Smooth muscle cell (in vitro differentiated cells): ENCODE measurements at regions not wholly inside any gene's neighbourhood (a gene's known extent, or its start where the extent isn't known, plus 50 kb on each side); places are given as distances from the start of the nearest gene placed in this dataset.

Experiments used
- DNase-seq: peaks from one replicate; lab custom pipeline; 2025; ENCODE audit not compliant: unreplicated experiment; lab: John Stamatoyannopoulos, UW
- H2AFZ ChIP-seq: fragments of 200-600 bp; sonication (generic); 2 replicates; pipeline ENCODE4 v1.6.0; 2016; ENCODE audit warnings: antibody characterized with exemption, low read depth, mild to moderate bottlenecking
- H3F3A ChIP-seq: fragments of 200-600 bp; sonication (generic); 2 replicates; pipeline ENCODE4 v1.6.0; 2017; ENCODE audit warnings: antibody characterized with exemption, low read depth
- H3K27ac ChIP-seq: fragments of 200-600 bp; sonication (generic); 2 replicates; pipeline ENCODE4 v1.5.1; 2016; ENCODE audit warnings: low read depth, mild to moderate bottlenecking
- H3K27me3 ChIP-seq: fragments of 200-600 bp; sonication (generic); 2 replicates; pipeline ENCODE4 v1.6.1; 2016; ENCODE audit warnings: low read depth, mild to moderate bottlenecking
- H3K36me3 ChIP-seq: fragments of 200-600 bp; sonication (generic); 2 replicates; pipeline ENCODE4 v1.5.1; 2016; ENCODE audit warnings: low read depth
- H3K4me1 ChIP-seq: fragments of 200-600 bp; sonication (generic); 2 replicates; pipeline ENCODE4 v1.5.1; 2016; ENCODE audit warnings: low read depth
- H3K4me2 ChIP-seq: fragments of 200-600 bp; sonication (generic); 2 replicates; pipeline ENCODE4 v1.6.0; 2016; ENCODE audit warnings: mild to moderate bottlenecking
- H3K4me3 ChIP-seq: fragments of 200-600 bp; sonication (generic); 2 replicates; pipeline ENCODE4 v1.5.1; 2016; ENCODE audit warnings: mild to moderate bottlenecking
- H3K79me2 ChIP-seq: fragments of 200-600 bp; sonication (generic); 2 replicates; pipeline ENCODE4 v1.6.0; 2016; ENCODE audit warnings: low read depth, mild to moderate bottlenecking
- H3K9ac ChIP-seq: fragments of 200-600 bp; sonication (generic); 2 replicates; pipeline ENCODE4 v1.6.0; 2016; ENCODE audit warnings: low read depth
- H3K9me3 ChIP-seq: fragments of 200-600 bp; sonication (generic); replicated peaks from 2 replicates; pipeline ENCODE4 v1.5.1; 2016; ENCODE audit warnings: low read depth
- H4K20me1 ChIP-seq: fragments of 200-600 bp; sonication (generic); 2 replicates; pipeline ENCODE4 v1.6.0; 2016; ENCODE audit warnings: low read depth
- WGBS: methylation state at CpG from one replicate; pipeline ENCODE4 v1.1.7; 2016; ENCODE audit warnings: low lambda C conversion rate; 5-methylcytosine and 5-hydroxymethylcytosine counted together
- TF ChIP-seq, protein P1 (sequence below): fragments of 200-600 bp; sonication (generic); IDR thresholded peaks from 2 replicates; pipeline ENCODE4 v1.5.1; 2017; ENCODE audit warnings: borderline replicate concordance, mild to moderate bottlenecking, antibody characterized with exemption; ENCODE audit not compliant: insufficient read depth, poor library complexity, severe bottlenecking

DNA sequence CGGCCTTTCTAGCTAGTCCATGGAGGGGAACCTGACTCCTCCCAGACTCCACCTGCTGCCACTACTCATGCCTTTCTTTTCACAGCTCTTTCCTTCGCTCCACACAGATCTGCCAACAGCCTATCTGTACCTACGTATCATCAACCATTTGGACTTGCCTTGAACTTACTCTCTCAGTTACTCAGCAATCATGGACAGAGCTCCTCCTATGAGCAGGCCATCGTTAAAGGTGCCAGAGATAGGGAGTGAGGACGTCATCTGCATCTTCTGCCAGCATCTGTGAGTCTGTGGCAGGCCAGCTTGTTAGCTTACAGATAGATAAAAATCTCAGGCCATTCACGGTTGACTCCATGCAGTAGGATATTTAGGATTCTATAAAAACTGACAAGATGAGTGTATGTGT lies 162.9 kb upstream of the ZBED5 start:
- DNase-seq = no peak
- 42% methylated on average over 6 of the region's 6 CpGs for WGBS
- TF ChIP-seq, protein P1, sequence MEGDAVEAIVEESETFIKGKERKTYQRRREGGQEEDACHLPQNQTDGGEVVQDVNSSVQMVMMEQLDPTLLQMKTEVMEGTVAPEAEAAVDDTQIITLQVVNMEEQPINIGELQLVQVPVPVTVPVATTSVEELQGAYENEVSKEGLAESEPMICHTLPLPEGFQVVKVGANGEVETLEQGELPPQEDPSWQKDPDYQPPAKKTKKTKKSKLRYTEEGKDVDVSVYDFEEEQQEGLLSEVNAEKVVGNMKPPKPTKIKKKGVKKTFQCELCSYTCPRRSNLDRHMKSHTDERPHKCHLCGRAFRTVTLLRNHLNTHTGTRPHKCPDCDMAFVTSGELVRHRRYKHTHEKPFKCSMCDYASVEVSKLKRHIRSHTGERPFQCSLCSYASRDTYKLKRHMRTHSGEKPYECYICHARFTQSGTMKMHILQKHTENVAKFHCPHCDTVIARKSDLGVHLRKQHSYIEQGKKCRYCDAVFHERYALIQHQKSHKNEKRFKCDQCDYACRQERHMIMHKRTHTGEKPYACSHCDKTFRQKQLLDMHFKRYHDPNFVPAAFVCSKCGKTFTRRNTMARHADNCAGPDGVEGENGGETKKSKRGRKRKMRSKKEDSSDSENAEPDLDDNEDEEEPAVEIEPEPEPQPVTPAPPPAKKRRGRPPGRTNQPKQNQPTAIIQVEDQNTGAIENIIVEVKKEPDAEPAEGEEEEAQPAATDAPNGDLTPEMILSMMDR = no peak
- Histone ChIP-seq H3K36me3 (no peaks in the 10 kb centered on the region), H3K27ac (no peak overlapping the region), H3K4me1 (no peaks in the 10 kb centered on the region), H3K4me2 (no peak overlapping the region), H3K9ac (no peak overlapping the region), H3K4me3 (no peak overlapping the region), H3K9me3 (no peaks in the 10 kb centered on the region), H3K79me2 (no peaks in the 10 kb centered on the region), H4K20me1 (no peaks in the 10 kb centered on the region), H2AFZ (no peak overlapping the region), H3F3A (no peaks in the 10 kb centered on the region), H3K27me3 (no peaks in the 10 kb centered on the region)

DNA sequence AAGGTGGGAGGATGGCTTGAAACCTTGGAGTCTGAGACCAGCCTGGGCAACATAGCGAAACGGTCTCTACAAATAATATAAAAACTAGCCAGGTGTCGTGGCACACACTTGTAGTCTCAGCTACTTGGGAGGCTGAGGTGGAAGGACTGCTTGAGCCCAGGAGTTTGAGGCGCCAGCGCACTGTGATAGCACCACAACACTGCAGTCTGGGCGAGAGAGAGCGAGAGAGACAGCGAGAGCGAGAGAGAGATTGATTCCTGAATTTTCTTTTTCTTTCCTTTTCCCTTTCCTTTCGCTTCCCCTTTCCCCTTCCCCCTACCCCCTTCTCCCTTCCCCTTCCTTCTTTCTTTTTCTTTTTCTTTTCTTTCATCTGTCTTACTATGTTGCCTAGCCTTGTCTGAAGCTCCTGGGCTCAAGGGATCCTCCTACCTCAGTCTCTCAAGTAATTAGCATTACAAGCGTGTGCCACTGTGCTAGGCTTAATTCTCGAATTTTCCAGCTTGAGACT lies 162.4 kb upstream of the ZBED5 start:
- Histone ChIP-seq H3K36me3 (no peaks in the 10 kb centered on the region), H3K4me3 (no peak overlapping the region), H4K20me1 (no peaks in the 10 kb centered on the region), H3K9ac (no peak overlapping the region), H3K27ac (no peak overlapping the region), H3F3A (no peaks in the 10 kb centered on the region), H2AFZ (no peak overlapping the region), H3K79me2 (no peaks in the 10 kb centered on the region), H3K9me3 (no peaks in the 10 kb centered on the region), H3K4me2 (no peak overlapping the region), H3K27me3 (no peaks in the 10 kb centered on the region), H3K4me1 (no peaks in the 10 kb centered on the region)
- no peak for DNase-seq
- TF ChIP-seq, protein P1 = no peak
- WGBS = 84% methylated on average over 11 of the region's 12 CpGs

DNA sequence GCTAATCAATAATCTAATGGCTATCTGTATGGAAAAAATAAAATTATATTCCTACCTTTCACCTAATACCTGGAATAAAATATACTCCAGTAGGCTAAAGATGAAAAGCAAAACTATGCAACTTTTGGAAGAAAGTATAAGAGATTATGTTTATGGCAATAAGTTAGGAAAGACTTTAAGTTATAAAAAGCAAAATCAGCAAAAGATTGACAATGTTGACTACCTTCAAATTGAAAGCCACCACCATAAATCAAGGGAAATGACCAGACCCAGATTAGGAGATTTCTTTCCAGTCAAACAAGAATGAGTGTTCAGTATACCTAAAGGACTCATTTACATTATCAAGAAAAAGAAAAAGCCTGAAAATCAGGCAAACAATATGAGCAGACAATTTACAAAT lies 159.1 kb upstream of the ZBED5 start:
- no peak overlapping the region for H3K27ac ChIP-seq

DNA sequence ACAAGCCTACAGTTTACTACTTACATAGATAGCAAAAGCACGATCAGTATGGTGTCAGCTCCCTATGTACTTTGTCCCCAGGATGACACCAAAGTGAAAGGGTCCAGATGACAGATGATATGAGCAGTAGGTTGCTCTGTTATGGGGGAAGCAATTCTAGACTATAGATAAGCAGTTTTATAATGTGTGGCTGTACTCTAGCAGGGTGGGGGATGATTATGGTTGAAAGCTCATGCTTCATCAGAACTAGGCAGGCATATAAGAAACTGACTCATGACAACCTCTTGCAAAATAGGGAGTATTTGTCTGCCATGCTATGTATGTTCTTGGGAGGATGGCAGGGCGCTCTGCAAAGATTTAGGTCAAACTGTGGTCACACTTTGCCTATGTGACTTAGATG lies 158.2 kb upstream of the ZBED5 start:
- Histone ChIP-seq H3F3A (no peaks in the 10 kb centered on the region), H3K36me3 (no peaks in the 10 kb centered on the region), H3K4me3 (no peak overlapping the region), H2AFZ (no peak overlapping the region), H3K9ac (no peak overlapping the region), H3K79me2 (no peaks in the 10 kb centered on the region), H3K9me3 (no peaks in the 10 kb centered on the region), H3K27ac (peak overlapping the region; percentile 3), H4K20me1 (no peaks in the 10 kb centered on the region), H3K27me3 (no peaks in the 10 kb centered on the region), H3K4me2 (peak overlapping the region; percentile 62), H3K4me1 (no peaks in the 10 kb centered on the region)
- WGBS = 33% methylated on average over 2 of the region's 2 CpGs
- TF ChIP-seq, protein P1 = no peak
- DNase-seq = no peak

More for the DNA sequence above, 159.1 kb upstream of the ZBED5 start:
- H3K79me2 ChIP-seq = no peaks in the 10 kb centered on the region
- H4K20me1 ChIP-seq = no peaks in the 10 kb centered on the region
- H3K9me3 ChIP-seq = no peaks in the 10 kb centered on the region
- H3K27me3 ChIP-seq = no peaks in the 10 kb centered on the region
- H3K9ac ChIP-seq = no peak overlapping the region
- DNase-seq = no peak
- H3K36me3 ChIP-seq = no peaks in the 10 kb centered on the region
- H3K4me1 ChIP-seq = no peaks in the 10 kb centered on the region
- no peak overlapping the region for H3K4me2 ChIP-seq
- no peak overlapping the region for H2AFZ ChIP-seq
- H3F3A ChIP-seq = no peaks in the 10 kb centered on the region
- no peak overlapping the region for H3K4me3 ChIP-seq
- TF ChIP-seq, protein P1 = no peak
